Glutamatergic neuron (in vitro differentiated cells): ENCODE measurements at regions not wholly inside any gene's neighbourhood (a gene's known extent, or its start where the extent isn't known, plus 50 kb on each side); places are given as distances from the start of the nearest gene placed in this dataset.

Experiments used
- DNase-seq: peaks from one replicate; pipeline ENCODE4 v3.0.0; 2022
- H3K27ac Mint-ChIP-seq: one replicate; pipeline ENCODE4 v1.8.0; 2020; ENCODE audit warnings: mild to moderate bottlenecking, mixed read lengths, inconsistent platforms; ENCODE audit not compliant: unreplicated experiment
- H3K27me3 Mint-ChIP-seq: one replicate; pipeline ENCODE4 v1.8.0; 2020; ENCODE audit warnings: mild to moderate bottlenecking, moderate library complexity, mixed read lengths, inconsistent platforms; ENCODE audit not compliant: unreplicated experiment
- H3K36me3 Mint-ChIP-seq: one replicate; pipeline ENCODE4 v1.8.0; 2020; ENCODE audit warnings: mild to moderate bottlenecking, mixed read lengths, inconsistent platforms; ENCODE audit not compliant: unreplicated experiment
- H3K4me1 Mint-ChIP-seq: one replicate; pipeline ENCODE4 v1.8.0; 2020; ENCODE audit warnings: mild to moderate bottlenecking, low read depth, mixed read lengths, inconsistent platforms; ENCODE audit not compliant: unreplicated experiment
- H3K4me3 Mint-ChIP-seq: one replicate; pipeline ENCODE4 v1.8.0; 2020; ENCODE audit warnings: mild to moderate bottlenecking, mixed read lengths, inconsistent platforms; ENCODE audit not compliant: unreplicated experiment
- H3K9me3 Mint-ChIP-seq: one replicate; pipeline ENCODE4 v1.8.0; 2020; ENCODE audit warnings: mild to moderate bottlenecking, moderate library complexity, mixed read lengths, inconsistent platforms; ENCODE audit not compliant: unreplicated experiment
- TF ChIP-seq, protein P1 (sequence below): fragments of 200-600 bp; sonication (generic); IDR thresholded peaks from one replicate; pipeline ENCODE4 v1.5.0; 2021; ENCODE audit not compliant: partially characterized antibody, unreplicated experiment

DNA sequence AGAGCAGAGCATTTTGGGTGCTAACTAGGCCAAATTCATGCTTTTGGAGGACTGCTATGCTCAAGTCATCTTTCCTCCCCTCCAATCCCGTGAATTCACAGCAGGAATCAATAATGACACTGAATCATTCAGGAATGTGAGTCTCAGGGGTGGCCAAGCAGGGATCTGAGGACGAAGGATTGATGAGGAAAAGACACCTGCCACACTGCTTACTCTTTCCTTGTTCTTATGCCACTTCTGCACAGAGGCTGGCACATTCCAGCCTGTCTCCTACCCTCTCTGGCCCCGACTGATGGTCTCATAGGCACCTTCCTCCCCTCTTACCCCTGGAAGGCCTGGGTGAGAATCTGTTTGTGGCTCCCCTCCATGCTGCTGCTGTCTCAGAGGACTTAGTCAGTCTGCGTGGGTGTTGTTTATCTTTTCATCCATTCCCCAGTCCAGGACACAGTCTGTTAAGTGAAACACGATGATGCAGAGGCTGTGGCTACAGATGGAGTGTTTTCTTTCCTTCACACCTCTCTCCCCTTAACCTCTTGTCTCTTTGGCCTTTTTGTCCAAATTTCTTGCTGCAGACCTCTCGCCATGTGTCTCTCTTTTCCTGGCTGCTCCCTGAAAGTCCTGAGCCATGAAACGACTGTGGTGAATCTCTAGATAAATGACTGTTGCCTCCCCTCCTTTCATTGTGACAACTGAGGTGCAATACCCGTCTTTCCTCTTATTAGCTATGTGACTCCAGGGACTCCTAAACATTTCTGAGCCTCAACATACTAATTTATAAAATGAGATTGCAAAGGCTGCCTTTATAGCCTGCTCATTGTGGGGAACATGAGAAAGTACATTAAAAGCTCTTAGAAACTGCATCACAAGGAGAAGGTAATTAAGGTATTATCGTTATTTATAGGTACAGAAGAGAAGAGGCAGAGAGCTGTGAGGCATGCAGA is 86.9 kb downstream of the RDH14 start:
- TF ChIP-seq, protein P1, sequence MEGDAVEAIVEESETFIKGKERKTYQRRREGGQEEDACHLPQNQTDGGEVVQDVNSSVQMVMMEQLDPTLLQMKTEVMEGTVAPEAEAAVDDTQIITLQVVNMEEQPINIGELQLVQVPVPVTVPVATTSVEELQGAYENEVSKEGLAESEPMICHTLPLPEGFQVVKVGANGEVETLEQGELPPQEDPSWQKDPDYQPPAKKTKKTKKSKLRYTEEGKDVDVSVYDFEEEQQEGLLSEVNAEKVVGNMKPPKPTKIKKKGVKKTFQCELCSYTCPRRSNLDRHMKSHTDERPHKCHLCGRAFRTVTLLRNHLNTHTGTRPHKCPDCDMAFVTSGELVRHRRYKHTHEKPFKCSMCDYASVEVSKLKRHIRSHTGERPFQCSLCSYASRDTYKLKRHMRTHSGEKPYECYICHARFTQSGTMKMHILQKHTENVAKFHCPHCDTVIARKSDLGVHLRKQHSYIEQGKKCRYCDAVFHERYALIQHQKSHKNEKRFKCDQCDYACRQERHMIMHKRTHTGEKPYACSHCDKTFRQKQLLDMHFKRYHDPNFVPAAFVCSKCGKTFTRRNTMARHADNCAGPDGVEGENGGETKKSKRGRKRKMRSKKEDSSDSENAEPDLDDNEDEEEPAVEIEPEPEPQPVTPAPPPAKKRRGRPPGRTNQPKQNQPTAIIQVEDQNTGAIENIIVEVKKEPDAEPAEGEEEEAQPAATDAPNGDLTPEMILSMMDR, result no peak
- DNase-seq, result no peak
- Mint-ChIP-seq H3K9me3 (no peaks in the 10 kb centered on the region), H3K4me3 (no peak overlapping the region), H3K36me3 (no peaks in the 10 kb centered on the region), H3K4me1 (peaks cover 6% of the 10 kb centered on the region), H3K27ac (no peak overlapping the region), H3K27me3 (peaks cover 2% of the 10 kb centered on the region)

- H3K27me3 Mint-ChIP-seq, result no peaks in the 10 kb centered on the region
- H3K27ac Mint-ChIP-seq, result no peak overlapping the region
- TF ChIP-seq, protein P1, result no peak
- no peak overlapping the region for H3K4me3 Mint-ChIP-seq
- DNase-seq, result no peak
- H3K4me1 Mint-ChIP-seq, result no peaks in the 10 kb centered on the region
- no peaks in the 10 kb centered on the region for H3K9me3 Mint-ChIP-seq
- no peaks in the 10 kb centered on the region for H3K36me3 Mint-ChIP-seq
Observed at GRCh38 chr2:18467749-18468360, 92.6 kb downstream of the RDH14 start.

GRCh38 chr2:18465979-18466378 is 94.5 kb downstream of the RDH14 start:
- Mint-ChIP-seq H3K27me3 (no peaks in the 10 kb centered on the region), H3K27ac (no peak overlapping the region), H3K4me3 (no peak overlapping the region), H3K4me1 (no peaks in the 10 kb centered on the region), H3K36me3 (no peaks in the 10 kb centered on the region), H3K9me3 (no peaks in the 10 kb centered on the region)
- DNase-seq, result no peak
- TF ChIP-seq, protein P1, result no peak

DNA sequence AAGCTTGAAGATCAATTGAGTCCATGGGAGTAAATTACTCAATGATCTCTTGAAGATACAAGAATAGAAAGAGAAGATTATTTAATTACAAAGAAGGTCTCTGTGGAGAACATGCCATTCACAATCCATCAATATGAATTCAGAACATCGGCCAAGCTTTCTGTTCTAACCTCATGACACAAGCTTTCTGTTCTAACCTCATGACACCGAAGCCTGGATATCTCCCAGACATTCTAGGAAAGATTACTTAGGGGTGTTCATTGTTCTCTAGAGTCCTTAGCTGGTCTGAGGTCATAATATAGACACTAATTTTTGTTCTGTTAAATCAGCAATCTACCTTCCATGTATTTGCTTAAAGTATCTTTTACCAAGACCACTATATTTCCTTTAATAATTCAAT is 95.5 kb downstream of the RDH14 start:
- H3K9me3 Mint-ChIP-seq, result peaks cover 2% of the 10 kb centered on the region
- H3K27me3 Mint-ChIP-seq, result no peaks in the 10 kb centered on the region
- TF ChIP-seq, protein P1, result no peak
- no peak overlapping the region for H3K4me3 Mint-ChIP-seq
- no peak for DNase-seq
- no peaks in the 10 kb centered on the region for H3K36me3 Mint-ChIP-seq
- no peaks in the 10 kb centered on the region for H3K4me1 Mint-ChIP-seq
- H3K27ac Mint-ChIP-seq, result no peak overlapping the region

GRCh38 chr2:18456026-18456425 is 104.4 kb downstream of the RDH14 start:
- H3K27ac Mint-ChIP-seq, result no peak overlapping the region

More at GRCh38 chr2:18456026-18456425, 104.4 kb downstream of the RDH14 start:
- TF ChIP-seq, protein P1, result no peak
- H3K4me1 Mint-ChIP-seq, result peaks cover 2% of the 10 kb centered on the region
- peaks cover 2% of the 10 kb centered on the region for H3K9me3 Mint-ChIP-seq
- no peak for DNase-seq
- no peaks in the 10 kb centered on the region for H3K27me3 Mint-ChIP-seq
- H3K4me3 Mint-ChIP-seq, result no peak overlapping the region
- no peaks in the 10 kb centered on the region for H3K36me3 Mint-ChIP-seq
